ENCODE measurements at regions not wholly inside any gene's neighbourhood (a gene's known extent, or its start where the extent isn't known, plus 50 kb on each side); places are given as distances from the start of the nearest gene placed in this dataset.

GRCh38 chr6:168916576-168917211, 337.0 kb downstream of the THBS2 start:
- no peak for TF ChIP-seq CTCF (IDR thresholded peaks at IDR 0.05; ENCODE audit: low read depth, low read length, missing input control)
- no peak for TF ChIP-seq NR2F2 (IDR thresholded peaks at IDR 0.05)
- no peak for TF ChIP-seq YY1 (IDR thresholded peaks at IDR 0.05)
- no peak for TF ChIP-seq HNF4G (IDR thresholded peaks at IDR 0.05)
- TF ChIP-seq REST (IDR thresholded peaks at IDR 0.05): no peak
- TF ChIP-seq TAF1 (conservative IDR thresholded peaks at IDR 0.05): no peak
- no peak for TF ChIP-seq RXRA (IDR thresholded peaks at IDR 0.05)
- TF ChIP-seq ATF3 (IDR thresholded peaks at IDR 0.05): no peak
- no peak for TF ChIP-seq MAX (IDR thresholded peaks at IDR 0.05)

All from liver (tissue), 3 donors.